Neural progenitor cell (in vitro differentiated cells): ENCODE measurements at regions not wholly inside any gene's neighbourhood (a gene's known extent, or its start where the extent isn't known, plus 50 kb on each side); places are given as distances from the start of the nearest gene placed in this dataset.

ENCODE experiments used
- EZH2 ChIP-seq: fragments of 200-600 bp; sonication (generic); IDR thresholded peaks from 2 replicates; pipeline ENCODE4 v1.6.1; 2017; ENCODE audit warnings: antibody characterized with exemption, mild to moderate bottlenecking, moderate library complexity
- EZH2phosphoT487 ChIP-seq: fragments of 200-600 bp; sonication (generic); IDR thresholded peaks from 2 replicates; pipeline ENCODE4 v1.6.1; 2017; ENCODE audit warnings: antibody characterized with exemption
- TF ChIP-seq, protein P1 (sequence below): fragments of 200-600 bp; sonication (generic); IDR thresholded peaks from 2 replicates; pipeline ENCODE4 v1.5.1; 2017; ENCODE audit warnings: antibody characterized with exemption, mild to moderate bottlenecking

DNA sequence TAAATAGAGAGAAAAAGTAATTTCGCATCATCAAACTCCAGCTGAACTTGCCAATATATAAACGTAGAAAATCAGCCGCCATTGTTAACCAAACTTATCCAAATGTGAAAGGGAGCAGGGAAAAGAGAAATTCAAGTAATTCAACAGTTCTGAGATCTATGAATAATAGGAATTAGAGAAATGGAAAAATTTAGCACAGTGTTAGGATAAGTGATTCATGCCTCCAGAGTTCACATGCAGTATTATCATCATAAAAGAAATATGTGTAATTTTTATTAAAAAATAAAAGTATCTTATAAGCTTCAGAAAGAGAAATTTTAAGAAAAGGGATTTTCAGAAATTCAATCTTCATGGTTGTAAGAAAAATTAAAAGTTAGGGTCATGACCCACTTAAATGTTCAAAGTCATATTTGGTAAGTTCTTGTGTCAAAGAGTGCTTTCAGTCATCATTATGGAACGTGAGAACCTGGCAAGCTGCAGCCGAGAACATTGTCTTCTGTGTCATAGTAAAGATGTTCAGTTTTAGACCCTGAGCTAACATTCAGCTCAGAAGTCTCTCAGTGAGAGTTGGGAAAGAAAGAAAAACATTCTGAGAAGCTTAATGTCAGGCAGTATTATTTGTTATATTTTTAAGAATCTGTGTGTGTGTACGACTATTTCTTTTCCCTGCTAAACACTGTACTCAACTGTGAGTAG, 414.3 kb upstream of the RGPD4 start:
- no peak for TF ChIP-seq EZH2
- TF ChIP-seq, protein P1, sequence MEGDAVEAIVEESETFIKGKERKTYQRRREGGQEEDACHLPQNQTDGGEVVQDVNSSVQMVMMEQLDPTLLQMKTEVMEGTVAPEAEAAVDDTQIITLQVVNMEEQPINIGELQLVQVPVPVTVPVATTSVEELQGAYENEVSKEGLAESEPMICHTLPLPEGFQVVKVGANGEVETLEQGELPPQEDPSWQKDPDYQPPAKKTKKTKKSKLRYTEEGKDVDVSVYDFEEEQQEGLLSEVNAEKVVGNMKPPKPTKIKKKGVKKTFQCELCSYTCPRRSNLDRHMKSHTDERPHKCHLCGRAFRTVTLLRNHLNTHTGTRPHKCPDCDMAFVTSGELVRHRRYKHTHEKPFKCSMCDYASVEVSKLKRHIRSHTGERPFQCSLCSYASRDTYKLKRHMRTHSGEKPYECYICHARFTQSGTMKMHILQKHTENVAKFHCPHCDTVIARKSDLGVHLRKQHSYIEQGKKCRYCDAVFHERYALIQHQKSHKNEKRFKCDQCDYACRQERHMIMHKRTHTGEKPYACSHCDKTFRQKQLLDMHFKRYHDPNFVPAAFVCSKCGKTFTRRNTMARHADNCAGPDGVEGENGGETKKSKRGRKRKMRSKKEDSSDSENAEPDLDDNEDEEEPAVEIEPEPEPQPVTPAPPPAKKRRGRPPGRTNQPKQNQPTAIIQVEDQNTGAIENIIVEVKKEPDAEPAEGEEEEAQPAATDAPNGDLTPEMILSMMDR = no peak
- no peak for TF ChIP-seq EZH2phosphoT487
